ENCODE measurements at regions not wholly inside any gene's neighbourhood (a gene's known extent, or its start where the extent isn't known, plus 50 kb on each side); places are given as distances from the start of the nearest gene placed in this dataset.

GRCh38 chr9:71506821-71507220, 261.5 kb downstream of the CEMIP2 start:
- TF ChIP-seq CTCF (IDR thresholded peaks at IDR 0.05) (no peak), POLR2A (IDR thresholded peaks at IDR 0.05) (no peak)
